Umbilical cord (tissue), 1 donor: ENCODE measurements at regions not wholly inside any gene's neighbourhood (a gene's known extent, or its start where the extent isn't known, plus 50 kb on each side); places are given as distances from the start of the nearest gene placed in this dataset.
A peak's percentile ranks its signal among the peaks of the same experiment; 100 is the strongest.
"Not testable (repeated sequence)": the region's sequence is repeated elsewhere in the genome, so short reads cannot be mapped to it uniquely, and the experiment has no call there.

ENCODE experiments used
- DNase-seq: peaks from one replicate; pipeline ENCODE4 v3.0.0-alpha.2; 2015; ENCODE audit warnings: low spot score

DNA sequence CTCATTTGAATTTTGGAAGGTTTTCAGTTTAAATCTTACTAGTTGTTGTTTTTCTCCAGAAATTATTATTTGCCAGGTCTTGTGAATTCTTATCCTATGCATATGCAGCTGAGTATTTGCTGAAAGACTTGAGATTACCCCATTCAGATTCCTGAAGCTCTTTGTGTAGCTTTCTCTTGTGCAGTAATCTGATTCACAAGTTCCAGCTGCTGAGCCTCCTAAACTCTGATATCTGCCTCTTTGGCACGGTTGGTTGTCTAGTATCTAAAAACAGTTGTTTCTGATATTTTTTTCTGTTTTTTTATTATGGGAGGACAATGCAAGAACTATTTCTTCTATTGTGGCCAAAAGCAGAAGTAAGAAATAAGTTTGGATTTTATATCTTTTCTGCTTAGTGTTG lies 863.9 kb upstream of the MANEA start:
- DNase-seq, result peak; percentile 10

GRCh38 chr6:94698773-94699172 lies 878.6 kb upstream of the MANEA start:
- no peak for DNase-seq

- DNase-seq, result not testable (repeated sequence)
These were observed 890.1 kb upstream of the MANEA start for GRCh38 chr6:94687255-94687654.

DNA sequence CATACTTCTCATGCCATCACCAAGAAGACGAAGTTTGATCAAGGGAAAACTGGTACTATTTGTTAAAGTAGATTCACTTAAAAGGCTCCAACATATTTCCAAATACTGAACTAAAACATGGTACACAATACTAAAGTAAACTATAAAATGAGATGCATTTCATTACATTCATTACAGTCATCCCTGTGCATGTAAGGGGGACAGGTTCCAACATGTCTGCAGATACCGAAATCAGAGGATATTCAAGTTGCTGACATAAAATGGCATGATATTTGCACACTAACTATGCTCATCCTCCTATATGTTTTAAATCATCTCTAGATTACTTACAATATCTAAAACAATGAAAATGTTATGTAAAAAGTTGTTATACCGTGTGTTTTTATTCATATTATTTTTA lies 893.9 kb upstream of the MANEA start:
- DNase-seq, result no peak

DNA sequence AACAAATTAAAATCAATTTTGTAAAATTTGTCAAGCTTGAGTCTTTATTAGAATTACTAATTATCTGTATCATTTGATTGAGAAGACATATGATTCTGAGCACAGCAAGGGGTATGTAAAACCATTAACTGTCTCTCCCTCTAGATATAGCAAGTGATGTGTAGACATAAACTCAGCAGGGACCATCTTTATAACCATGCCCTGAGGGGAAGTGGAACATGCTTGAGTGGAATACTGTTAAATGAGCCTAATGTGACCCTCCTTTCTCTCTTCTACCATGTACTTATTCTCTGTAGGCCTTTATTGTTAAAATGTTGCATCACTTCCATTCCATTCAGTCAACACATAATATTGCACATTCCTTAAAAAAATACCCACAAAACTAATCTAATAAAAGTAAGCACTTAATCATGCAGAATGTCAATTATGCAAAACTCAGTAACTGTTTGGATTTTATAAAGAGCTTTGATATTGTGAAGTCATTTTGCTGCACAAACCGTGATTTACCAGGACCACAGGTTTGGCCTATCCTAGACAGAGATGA lies 896.6 kb upstream of the MANEA start:
- no peak for DNase-seq

DNA sequence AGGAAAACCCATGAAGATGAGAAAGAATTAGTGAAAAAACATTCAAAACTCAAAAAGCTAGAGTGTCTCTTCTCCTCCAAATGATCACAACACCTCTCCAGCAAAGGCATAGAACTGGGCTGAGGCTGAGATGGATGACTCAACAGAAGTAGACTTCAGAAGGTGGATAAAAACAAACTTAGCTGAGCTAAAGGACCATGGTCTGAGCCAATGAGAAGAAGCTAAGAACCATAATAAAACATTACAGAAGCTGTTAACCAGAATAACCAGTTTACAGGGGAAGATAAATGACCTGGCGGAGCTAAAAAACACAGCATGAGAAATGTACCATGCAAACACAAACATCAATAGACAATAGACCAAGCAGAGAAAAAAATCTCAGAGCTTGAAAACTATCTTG lies 904.1 kb upstream of the MANEA start:
- DNase-seq, result no peak

- no peak for DNase-seq
These were observed 907.3 kb upstream of the MANEA start for GRCh38 chr6:94670017-94670416.

DNA sequence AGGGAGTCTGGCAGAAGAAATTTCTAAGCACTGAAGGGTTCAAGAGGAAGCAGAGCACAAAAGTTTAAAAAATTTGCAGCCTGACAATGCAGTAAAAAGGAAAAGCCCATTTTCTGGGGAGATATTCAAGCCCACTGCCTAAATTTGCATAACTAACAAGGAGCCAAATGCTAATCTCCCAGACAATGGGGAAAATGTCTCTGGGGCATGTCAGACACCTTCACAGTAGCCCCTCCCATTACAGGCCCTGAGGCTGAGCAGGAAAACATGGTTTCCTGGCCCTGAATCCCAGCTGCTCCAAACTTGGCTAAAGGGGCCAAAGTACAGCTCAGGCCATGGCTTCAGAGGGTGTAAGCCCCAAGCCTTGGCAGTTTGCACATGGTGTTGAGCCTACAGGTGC lies 908.5 kb upstream of the MANEA start:
- DNase-seq, result no peak

GRCh38 chr6:94658929-94659328 lies 918.4 kb upstream of the MANEA start:
- DNase-seq, result no peak

- DNase-seq, result no peak
These were observed 926.1 kb upstream of the MANEA start for GRCh38 chr6:94651239-94651638.

DNA sequence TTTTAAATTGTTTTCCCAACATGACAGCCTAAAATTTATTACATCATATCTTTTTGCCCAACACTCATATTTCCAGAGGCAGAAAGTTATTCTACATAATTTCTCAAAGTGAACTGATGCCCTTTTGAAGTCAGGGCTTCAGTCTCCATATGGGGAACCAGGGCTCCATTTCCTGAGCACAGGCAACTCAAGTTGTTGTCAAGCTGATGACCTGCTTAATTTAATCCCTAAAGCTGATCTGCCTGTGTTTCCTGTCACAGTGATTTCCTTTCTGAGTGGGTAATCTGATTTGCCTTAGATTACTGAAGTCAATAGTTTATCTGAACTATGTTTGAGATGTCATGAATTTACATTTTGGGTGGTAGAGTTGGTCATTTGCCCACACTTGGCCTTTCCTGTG lies 932.1 kb upstream of the MANEA start:
- no peak for DNase-seq

GRCh38 chr6:94639564-94639963 lies 937.8 kb upstream of the MANEA start:
- DNase-seq, result no peak

GRCh38 chr6:94636780-94637385 lies 940.5 kb upstream of the MANEA start:
- DNase-seq, result no peak

GRCh38 chr6:94623586-94623985 lies 953.7 kb upstream of the MANEA start:
- no peak for DNase-seq

- no peak for DNase-seq
These were observed 954.6 kb upstream of the MANEA start for GRCh38 chr6:94622783-94623182.

DNA sequence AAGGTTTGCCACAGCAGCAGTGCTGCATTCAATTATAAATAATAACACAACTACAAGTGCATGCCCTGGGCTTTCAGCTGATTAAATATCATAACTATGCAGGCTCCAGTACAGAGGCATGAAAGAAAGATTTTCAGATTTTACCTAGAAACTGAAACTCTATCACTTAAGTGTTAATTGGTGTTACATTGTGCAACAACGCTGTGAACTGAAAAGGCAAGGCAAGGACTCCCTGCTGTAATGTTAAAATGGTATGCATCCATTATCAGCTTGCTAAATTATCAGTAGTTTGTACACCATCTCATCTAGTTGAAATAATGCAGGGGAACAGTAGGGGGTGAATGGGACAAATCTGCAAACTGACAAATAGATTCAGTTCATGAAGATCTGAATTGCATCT lies 976.7 kb upstream of the MANEA start:
- no peak for DNase-seq

- no peak for DNase-seq
These were observed 979.8 kb upstream of the MANEA start for GRCh38 chr6:94597487-94597886.

GRCh38 chr6:94590416-94590815 lies 986.9 kb upstream of the MANEA start:
- no peak for DNase-seq

GRCh38 chr6:94588301-94588700 lies 989.0 kb upstream of the MANEA start:
- DNase-seq, result no peak

DNA sequence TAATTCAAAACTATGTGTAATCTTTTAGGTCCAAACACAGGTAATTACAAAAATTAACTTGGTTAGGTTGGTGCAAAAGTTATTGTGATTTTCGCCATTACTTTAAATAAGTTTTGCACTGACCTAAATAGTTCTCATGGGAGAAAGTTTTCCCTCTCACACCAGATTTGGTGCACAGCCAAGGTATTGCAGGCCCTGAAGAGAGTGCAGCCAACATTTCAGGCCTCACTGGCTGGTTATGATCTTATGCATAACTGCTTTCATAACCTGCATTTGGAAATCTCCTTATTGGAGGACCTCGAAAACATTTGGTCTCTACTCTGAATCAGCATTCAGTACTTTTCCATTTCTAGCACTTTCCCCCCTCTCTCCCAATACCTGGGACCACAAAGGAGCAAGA lies 993.1 kb upstream of the MANEA start:
- DNase-seq, result no peak

GRCh38 chr6:94570581-94570980 lies 1006.8 kb upstream of the MANEA start:
- DNase-seq, result no peak

- no peak for DNase-seq
These were observed 1014.5 kb upstream of the MANEA start for GRCh38 chr6:94562846-94563245.

- DNase-seq, result no peak
These were observed 1017.4 kb upstream of the MANEA start for GRCh38 chr6:94559829-94560537.
